NCI-H1048 (cell line): ENCODE measurements at regions not wholly inside any gene's neighbourhood (a gene's known extent, or its start where the extent isn't known, plus 50 kb on each side); places are given as distances from the start of the nearest gene placed in this dataset.
"Not testable (repeated sequence)": the region's sequence is repeated elsewhere in the genome, so short reads cannot be mapped to it uniquely, and the experiment has no call there.

Experiments used
- DNase-seq: peaks from one replicate; lab custom pipeline; 2025; lab: John Stamatoyannopoulos, UW

- no peak for DNase-seq
Measured at GRCh38 chr6:14390805-14391204, 273.2 kb downstream of the CD83 start.

GRCh38 chr6:14393910-14394309, 276.3 kb downstream of the CD83 start:
- DNase-seq, result no peak

- no peak for DNase-seq
Measured at GRCh38 chr6:14396392-14396791, 278.8 kb downstream of the CD83 start.

- no peak for DNase-seq
Measured at GRCh38 chr6:14396826-14397517, 279.4 kb downstream of the CD83 start.

- no peak for DNase-seq
Measured at GRCh38 chr6:14397518-14397901, 279.9 kb downstream of the CD83 start.

- DNase-seq, result no peak
Measured at GRCh38 chr6:14398953-14399352, 281.4 kb downstream of the CD83 start.

- no peak for DNase-seq
Measured at GRCh38 chr6:14399635-14400034, 282.1 kb downstream of the CD83 start.

- DNase-seq, result no peak
Measured at GRCh38 chr6:14401246-14401645, 283.7 kb downstream of the CD83 start.

GRCh38 chr6:14406614-14407331, 289.2 kb downstream of the CD83 start:
- DNase-seq, result no peak

- DNase-seq, result no peak
Measured at GRCh38 chr6:14408446-14408845, 290.9 kb downstream of the CD83 start.

GRCh38 chr6:14412026-14412425, 294.5 kb downstream of the CD83 start:
- DNase-seq, result no peak

GRCh38 chr6:14415452-14415851, 297.9 kb downstream of the CD83 start:
- DNase-seq, result no peak

GRCh38 chr6:14417377-14417776, 299.8 kb downstream of the CD83 start:
- no peak for DNase-seq

- DNase-seq, result not testable (repeated sequence)
Measured at GRCh38 chr6:14419224-14419623, 301.7 kb downstream of the CD83 start.

- DNase-seq, result no peak
Measured at GRCh38 chr6:14422061-14422460, 304.5 kb downstream of the CD83 start.

GRCh38 chr6:14422917-14423316, 305.3 kb downstream of the CD83 start:
- no peak for DNase-seq

- DNase-seq, result no peak
Measured at GRCh38 chr6:14423330-14423729, 305.8 kb downstream of the CD83 start.

GRCh38 chr6:14423955-14424354, 306.4 kb downstream of the CD83 start:
- no peak for DNase-seq

GRCh38 chr6:14425805-14426204, 308.2 kb downstream of the CD83 start:
- DNase-seq, result no peak

- no peak for DNase-seq
Measured at GRCh38 chr6:14426281-14426680, 308.7 kb downstream of the CD83 start.

- no peak for DNase-seq
Measured at GRCh38 chr6:14428269-14428668, 310.7 kb downstream of the CD83 start.

GRCh38 chr6:14429396-14429795, 311.8 kb downstream of the CD83 start:
- no peak for DNase-seq

GRCh38 chr6:14430218-14430617, 312.6 kb downstream of the CD83 start:
- no peak for DNase-seq
